D341Med (cell line): ENCODE measurements at regions not wholly inside any gene's neighbourhood (a gene's known extent, or its start where the extent isn't known, plus 50 kb on each side); places are given as distances from the start of the nearest gene placed in this dataset.
"Not testable (repeated sequence)": the region's sequence is repeated elsewhere in the genome, so short reads cannot be mapped to it uniquely, and the experiment has no call there.

Experiments used
- DNase-seq: peaks from one replicate; pipeline ENCODE4 v3.0.0; 2012; ENCODE audit warnings: low spot score

- no peak for DNase-seq
Observed at GRCh38 chrX:42437211-42437610, 340.8 kb downstream of the PPP1R2C start.

GRCh38 chrX:42434458-42435166 is 343.4 kb downstream of the PPP1R2C start:
- DNase-seq: no peak

- no peak for DNase-seq
Observed at GRCh38 chrX:42432552-42432951, 345.4 kb downstream of the PPP1R2C start.

DNA sequence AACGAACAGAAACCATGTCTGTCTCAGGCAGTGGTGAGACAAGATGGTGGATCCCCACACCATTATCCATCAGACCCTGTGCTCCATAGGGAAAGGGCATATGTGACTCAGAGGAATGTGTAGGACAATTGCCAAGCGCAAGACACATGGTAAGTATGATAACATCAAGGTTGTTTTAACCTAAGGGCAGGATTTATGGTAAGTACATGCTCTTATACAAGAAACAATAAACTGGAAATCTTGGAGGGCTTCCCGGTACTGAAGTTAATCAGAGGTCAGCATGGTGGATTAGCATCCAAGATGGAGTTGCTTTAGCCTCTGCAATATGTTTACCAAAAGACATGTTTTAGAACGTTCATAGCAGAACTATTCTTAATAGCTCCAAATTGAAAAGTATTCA is 355.0 kb downstream of the PPP1R2C start:
- no peak for DNase-seq

GRCh38 chrX:42420426-42420825 is 357.5 kb downstream of the PPP1R2C start:
- DNase-seq: no peak

DNA sequence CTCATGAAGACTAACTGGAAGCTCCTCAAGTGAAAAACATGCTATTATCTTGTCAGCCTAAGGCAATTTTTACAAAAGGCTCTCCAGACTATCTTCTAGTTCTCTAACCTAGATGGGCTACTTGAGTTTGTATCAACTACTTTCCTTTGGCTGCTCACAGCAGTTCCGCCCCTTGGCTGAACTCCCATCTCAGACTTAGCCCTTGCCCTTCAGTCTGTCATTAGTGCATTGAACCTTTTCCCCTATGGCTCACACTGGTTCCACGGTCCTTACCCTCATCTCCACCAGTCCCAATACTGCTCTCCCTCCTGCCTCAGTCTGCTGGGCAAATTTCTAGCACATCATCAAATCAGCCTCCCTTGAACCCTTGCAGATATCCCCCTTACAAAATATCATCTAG is 362.3 kb downstream of the PPP1R2C start:
- no peak for DNase-seq

GRCh38 chrX:42414057-42414456 is 363.9 kb downstream of the PPP1R2C start:
- no peak for DNase-seq

GRCh38 chrX:42399632-42400024 is 378.3 kb downstream of the PPP1R2C start:
- DNase-seq: no peak

DNA sequence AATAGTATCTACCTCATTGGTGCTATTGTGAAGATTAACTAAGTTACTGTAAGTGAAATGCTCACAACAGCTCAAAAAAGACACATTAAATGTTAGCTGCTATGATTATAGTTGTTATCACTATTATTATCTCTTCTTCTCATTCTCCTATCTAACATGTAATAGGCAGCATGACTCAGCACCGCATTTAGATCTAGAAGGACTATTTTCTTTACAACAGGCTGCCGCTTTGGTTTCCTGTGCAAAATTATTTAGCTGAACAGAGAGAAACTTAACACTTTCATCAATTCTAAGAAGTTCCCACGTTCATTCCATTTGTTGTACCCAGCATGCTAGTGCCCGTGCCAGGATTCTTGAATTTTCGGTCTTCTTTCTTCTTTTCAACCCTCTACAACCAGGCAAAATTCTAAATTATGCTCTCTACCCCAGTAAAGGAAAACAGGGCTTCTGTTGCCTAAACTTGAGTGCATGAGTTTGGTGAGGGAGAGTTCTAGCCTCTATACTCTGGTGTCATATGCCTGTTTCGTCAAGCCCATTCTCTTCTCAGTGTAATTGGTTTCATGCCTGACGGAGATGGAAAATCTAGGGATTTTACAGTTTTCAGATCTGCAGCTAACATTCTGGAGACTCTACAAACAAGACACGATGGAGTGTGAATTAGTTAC is 378.9 kb downstream of the PPP1R2C start:
- no peak for DNase-seq

- no peak for DNase-seq
Observed at GRCh38 chrX:42396136-42396535, 381.8 kb downstream of the PPP1R2C start.

GRCh38 chrX:42392846-42393245 is 385.1 kb downstream of the PPP1R2C start:
- no peak for DNase-seq

DNA sequence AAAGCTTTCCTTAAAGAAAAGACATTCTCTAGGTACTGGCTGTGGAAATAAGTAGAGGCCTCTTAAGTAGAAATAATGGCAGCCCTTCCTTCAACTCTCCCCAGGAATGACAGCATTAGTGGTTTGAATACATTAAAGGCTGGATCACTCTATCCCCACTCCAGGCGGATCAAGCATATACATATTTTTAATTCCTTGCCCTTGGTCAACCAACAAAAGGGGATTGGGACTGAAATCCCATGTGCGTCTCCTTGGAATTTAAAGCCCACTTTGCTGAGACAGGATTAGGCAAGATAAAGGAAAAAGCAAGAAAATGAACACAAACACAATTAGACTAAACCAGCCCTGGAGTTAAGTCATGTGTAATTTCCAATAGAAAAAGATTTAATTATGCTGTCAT is 391.3 kb downstream of the PPP1R2C start:
- DNase-seq: no peak

DNA sequence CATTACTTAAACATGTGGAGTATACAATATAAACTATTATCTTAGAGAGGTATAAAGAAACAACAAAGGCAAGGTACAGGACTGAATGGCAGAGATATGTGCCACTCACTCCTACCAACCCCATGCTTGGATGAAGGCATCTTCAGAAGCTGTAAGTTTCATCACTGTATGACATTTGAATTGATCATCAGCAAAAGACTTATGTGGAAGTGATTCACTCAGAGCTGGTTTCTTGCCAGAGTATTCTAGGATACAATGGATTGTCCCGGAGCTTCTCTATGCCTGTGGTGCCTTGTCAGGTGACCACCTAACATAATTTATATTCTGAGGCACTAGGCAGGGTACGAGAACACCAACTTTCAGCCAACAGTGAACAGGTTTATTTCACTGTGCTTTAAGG is 392.2 kb downstream of the PPP1R2C start:
- DNase-seq: no peak

- no peak for DNase-seq
Observed at GRCh38 chrX:42384956-42385355, 393.0 kb downstream of the PPP1R2C start.

GRCh38 chrX:42378857-42379256 is 399.1 kb downstream of the PPP1R2C start:
- no peak for DNase-seq

GRCh38 chrX:42375086-42375485 is 402.9 kb downstream of the PPP1R2C start:
- no peak for DNase-seq

DNA sequence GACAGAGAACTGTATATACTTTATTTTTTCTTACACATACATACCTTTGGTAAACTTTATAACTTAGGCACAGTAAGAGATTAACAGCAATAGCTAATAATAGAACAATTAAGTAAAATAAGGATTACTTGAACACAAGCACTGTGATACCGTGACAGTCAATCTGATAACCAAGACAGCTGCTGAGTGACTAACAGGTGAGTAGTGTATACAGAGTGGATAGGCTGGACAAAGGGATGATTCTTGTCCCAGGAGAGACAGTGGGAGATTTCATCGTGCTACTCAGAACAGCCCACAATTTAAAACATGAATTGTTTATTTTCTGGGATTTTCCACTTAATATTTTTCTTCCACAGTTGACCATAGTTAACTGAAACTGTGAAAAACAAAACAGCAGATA is 411.8 kb downstream of the PPP1R2C start:
- DNase-seq: no peak

- DNase-seq: no peak
Observed at GRCh38 chrX:42362219-42362618, 415.7 kb downstream of the PPP1R2C start.

GRCh38 chrX:42342981-42343380 is 419.6 kb upstream of the CASK start:
- not testable (repeated sequence) for DNase-seq
